GM13977 (cell line): ENCODE measurements at regions not wholly inside any gene's neighbourhood (a gene's known extent, or its start where the extent isn't known, plus 50 kb on each side); places are given as distances from the start of the nearest gene placed in this dataset.

Experiments
- DNase-seq: peaks from one replicate; pipeline ENCODE4 v3.0.0; 2012; ENCODE audit warnings: low spot score
- in situ Hi-C: fragments of 300-500 bp; cut with MboI; formaldehyde crosslinking; loops from one replicate; pipeline ENCODE4 v1.12.0; 2022; ENCODE audit warnings: low sequenced_read_pairs, low pct_unique_long_range_greater_than_20kb, mixed read lengths, inconsistent platforms; ENCODE audit not compliant: unreplicated experiment
- TF ChIP-seq, protein P1 (sequence below): IDR thresholded peaks from 2 replicates; pipeline ENCODE4 v1.5.1; 2012; ENCODE audit warnings: mild to moderate bottlenecking, control low read depth; ENCODE audit not compliant: insufficient read depth; ENCODE audit errors: extremely low read depth, missing control alignments

DNA sequence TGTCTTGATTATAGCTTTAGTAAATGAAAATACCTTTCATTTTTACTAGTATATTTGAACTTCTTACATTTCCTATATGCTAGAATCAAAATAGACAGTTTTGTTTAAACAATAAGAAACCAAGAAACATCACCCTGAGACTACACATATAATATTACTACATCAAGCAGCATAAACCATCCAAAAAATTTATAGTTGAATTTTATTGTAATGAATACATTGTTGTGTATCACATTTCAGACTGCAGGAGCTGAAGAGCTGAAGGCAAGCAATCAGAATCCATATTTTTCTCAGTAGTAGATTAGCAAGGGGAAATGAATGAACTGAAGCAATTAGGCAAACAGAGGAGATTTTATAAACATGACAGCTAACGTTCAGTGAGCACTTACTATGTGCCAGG is 379.2 kb downstream of the BTG1 start:
- in situ Hi-C loops = no loop called here
- TF ChIP-seq, protein P1, sequence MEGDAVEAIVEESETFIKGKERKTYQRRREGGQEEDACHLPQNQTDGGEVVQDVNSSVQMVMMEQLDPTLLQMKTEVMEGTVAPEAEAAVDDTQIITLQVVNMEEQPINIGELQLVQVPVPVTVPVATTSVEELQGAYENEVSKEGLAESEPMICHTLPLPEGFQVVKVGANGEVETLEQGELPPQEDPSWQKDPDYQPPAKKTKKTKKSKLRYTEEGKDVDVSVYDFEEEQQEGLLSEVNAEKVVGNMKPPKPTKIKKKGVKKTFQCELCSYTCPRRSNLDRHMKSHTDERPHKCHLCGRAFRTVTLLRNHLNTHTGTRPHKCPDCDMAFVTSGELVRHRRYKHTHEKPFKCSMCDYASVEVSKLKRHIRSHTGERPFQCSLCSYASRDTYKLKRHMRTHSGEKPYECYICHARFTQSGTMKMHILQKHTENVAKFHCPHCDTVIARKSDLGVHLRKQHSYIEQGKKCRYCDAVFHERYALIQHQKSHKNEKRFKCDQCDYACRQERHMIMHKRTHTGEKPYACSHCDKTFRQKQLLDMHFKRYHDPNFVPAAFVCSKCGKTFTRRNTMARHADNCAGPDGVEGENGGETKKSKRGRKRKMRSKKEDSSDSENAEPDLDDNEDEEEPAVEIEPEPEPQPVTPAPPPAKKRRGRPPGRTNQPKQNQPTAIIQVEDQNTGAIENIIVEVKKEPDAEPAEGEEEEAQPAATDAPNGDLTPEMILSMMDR = no peak
- no peak for DNase-seq

DNA sequence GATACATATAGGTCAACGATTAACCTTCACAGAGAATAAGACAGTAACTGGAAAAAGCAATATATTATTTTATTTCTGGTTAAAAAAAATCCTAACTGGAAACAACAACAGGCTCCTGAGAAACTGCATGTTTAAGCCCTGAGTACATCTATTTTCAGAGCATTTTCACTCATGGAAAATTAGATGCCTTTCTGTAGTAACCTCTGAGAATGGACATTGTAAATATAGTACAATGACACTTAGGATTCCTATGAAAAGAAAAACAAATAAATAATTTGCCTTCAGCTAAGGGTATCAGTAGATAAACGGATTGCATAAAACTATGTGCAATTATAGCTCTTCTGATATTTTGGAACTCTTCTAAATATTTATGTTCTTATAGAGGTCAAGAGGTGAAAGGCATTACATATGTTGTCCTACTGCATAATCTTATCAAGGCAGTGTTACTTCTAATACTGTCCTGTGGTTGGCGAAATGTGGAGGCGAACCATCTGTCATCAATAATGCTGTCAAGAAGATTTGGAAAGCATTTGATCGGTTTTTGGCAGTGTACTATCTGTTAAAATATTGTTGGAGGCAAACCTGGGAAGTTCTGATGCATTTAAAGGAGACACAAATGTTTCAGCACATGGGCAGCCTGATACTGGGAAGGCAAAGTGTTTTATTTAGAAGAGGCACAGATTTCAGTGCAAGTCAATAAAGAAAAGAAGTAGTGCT is 381.8 kb downstream of the BTG1 start:
- DNase-seq = no peak
- in situ Hi-C loops = no loop called here
- TF ChIP-seq, protein P1 = no peak

DNA sequence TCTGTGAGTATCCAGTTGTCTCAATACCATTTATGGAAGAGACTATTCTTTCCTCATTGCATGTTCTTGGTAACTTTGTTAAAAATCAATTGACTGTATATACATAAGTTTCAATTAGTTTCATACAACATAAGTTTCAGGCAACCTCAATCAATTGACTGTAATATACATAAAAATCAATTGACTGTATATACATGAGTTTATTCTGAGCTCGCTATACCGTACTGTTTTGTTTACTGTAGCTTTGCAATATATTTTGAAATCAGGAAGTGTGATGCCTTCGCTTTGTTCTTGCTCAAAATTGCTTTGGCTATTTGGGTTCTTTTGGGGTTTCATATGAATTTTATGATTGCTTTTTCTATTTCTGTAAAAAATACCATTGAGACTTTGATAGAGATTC is 392.0 kb downstream of the BTG1 start:
- TF ChIP-seq, protein P1 = no peak
- no peak for DNase-seq

DNA sequence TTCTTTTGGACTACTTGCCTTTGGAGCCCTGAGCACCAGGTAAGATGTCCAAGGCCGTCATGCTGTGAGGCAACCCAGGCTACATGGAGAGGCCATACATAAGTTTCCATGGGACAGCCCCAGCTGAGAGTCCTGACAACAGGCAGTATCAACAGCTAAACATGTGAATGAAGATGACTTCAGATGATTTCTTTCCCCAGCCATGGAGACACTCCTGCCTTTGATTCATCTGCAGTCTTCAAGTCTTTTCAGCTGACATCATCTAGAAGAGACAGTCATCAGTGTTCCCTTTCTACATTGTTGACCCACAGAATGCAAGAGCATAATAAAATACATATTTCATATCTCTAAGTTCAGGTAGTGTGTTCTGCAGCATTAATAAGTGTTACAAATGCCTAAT is 398.7 kb downstream of the BTG1 start:
- TF ChIP-seq, protein P1 = no peak
- no peak for DNase-seq
- in situ Hi-C loops = no loop called here

More for the DNA sequence above, 392.0 kb downstream of the BTG1 start:
- in situ Hi-C loops = no loop called here

DNA sequence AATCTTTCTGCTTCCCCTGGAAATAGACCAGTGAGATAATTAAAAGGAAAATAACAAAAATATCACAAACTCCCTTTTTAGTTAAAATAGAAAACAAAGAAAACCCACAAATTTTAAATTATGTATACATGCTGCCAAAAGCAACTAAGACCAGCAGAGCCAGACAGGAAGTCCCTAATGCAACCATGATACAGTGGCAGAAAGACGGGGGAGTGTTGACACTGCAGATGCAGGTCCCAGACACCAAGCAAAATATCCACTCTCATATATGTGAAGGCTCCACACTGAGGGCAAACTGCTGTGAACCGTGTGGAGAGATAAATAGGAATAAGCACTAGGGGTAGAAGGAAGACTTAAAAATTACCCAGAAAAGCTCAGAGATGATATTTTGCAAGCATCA is 401.0 kb downstream of the BTG1 start:
- no peak for DNase-seq
- TF ChIP-seq, protein P1 = no peak
- in situ Hi-C loops = no loop called here

DNA sequence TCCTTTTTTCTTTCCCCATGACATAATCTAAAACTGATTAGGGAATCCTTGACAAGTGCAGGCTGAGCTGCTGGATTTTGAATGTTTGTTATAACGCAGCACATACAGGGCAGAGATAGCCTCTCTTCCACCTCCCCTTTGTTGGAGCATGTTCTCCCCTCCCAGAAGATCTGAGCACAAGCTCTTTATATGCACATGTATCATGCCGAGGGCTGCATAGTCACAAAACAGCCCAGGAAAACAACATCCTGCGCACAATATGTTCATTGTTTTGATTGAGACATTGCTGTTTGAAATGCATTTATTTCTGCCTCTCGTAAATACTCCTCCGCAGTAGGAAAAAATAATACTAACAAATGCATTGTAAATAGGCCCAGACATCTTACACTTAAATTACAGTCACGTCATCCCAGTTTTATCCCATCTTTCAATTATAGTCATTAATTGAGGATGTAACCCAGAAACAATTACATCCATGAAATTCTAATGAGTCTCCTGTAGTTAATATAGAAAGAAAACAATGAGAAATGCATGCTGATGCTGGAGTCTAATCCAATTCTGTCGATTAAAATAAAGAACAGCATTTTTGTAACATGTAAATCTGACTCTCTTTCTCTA is 401.8 kb downstream of the BTG1 start:
- DNase-seq = no peak
- in situ Hi-C loops = no loop called here
- TF ChIP-seq, protein P1 = no peak
